CMK (cell line): ENCODE measurements at regions not wholly inside any gene's neighbourhood (a gene's known extent, or its start where the extent isn't known, plus 50 kb on each side); places are given as distances from the start of the nearest gene placed in this dataset.
A peak's percentile ranks its signal among the peaks of the same experiment; 100 is the strongest.
"Not testable (repeated sequence)": the region's sequence is repeated elsewhere in the genome, so short reads cannot be mapped to it uniquely, and the experiment has no call there.

Experiments
- DNase-seq: peaks from one replicate; pipeline ENCODE4 v3.0.0-alpha.2; 2010; ENCODE audit warnings: low read depth

GRCh38 chr17:62150471-62150870, 85.4 kb upstream of the MED13 start:
- no peak for DNase-seq

GRCh38 chr17:62149961-62150360, 84.9 kb upstream of the MED13 start:
- no peak for DNase-seq

DNA sequence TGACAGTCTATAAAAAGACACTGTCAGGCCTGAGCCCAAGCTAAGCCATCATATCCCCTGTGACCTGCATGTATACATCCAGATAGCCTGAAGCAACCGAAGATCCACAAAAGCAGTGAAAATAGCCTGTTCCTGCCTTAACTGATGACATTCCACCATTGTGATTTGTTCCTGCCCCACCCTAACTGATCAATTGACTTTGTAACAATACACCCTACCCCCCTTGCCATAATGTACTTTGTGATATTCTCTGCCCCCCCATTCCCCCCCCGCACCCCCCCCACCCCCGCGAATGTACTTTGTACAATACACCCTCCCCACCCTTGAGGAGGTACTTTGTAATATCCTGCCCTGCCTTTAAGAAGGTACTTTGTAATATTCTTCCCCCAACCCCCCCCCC, 82.2 kb upstream of the MED13 start:
- DNase-seq: no peak

DNA sequence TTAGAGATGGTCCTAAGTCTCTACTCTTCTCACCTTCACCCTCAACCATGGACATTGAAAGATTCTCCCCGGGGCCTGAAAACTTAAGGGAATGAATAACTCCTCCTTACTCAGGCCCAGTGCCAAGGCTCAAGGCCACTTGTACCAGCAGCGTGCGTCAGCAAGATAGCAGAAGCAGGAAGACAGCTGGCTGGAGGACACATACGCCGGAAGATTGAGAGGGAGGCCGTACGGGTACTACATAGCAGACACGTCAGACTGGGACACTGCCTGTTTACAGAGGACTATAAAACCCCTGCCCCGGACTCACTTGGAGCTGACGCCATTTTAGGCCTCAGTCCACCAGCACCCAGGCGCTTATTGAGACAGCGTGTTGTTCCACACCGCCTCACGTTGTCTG, 75.8 kb upstream of the MED13 start:
- peak; percentile 73 for DNase-seq

DNA sequence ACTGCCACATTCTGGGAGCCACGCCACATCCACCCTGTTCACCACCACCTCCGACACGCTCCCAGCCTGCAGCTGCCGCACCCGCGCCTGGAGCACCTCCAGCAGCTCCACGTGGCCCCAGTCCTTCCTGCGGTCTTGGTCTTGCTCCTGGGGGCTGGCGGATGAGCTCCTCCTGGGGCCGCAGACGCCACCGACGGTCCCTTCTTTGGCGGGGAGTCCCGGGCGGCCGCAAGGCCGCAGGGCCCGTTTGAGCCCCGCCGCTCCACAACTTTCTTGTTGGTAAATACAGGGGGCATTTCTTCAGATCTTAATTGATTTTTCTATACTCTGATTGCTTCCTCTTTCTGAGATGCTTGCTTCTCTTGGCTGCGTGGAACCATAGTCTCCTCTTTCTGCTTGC, 75.3 kb upstream of the MED13 start:
- DNase-seq: no peak

DNA sequence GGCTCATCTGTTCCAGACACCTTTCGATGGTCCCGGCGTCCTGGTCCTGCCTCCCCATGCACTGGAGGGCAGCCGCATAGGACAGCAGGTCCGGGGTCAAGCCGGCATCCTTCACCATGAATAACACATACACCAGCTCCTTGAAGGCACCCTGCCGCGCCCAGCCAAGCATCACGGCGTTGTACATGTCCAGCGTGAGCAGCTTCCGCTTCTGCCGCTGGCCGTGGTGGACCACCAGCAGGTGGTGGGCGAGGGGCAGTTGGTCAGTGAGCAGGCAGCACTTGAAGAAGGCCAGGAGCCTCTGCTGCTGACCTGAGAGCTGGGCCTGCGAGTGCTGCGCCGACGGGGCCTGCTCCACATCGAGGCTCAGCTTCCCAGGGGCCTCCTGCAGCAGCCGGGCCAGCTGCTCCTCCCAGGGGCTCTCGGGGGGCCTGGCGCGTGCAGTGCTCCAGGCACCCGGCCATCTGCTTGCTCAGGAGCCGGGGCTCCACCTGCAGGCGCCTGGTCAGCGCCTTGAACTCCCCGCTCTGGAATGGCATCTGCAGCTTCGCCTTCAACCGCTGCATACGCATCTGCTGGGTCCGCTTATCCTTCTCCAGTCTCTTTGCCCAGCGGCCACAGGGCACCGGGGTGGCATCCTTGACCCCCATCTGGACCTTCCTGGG, 74.7 kb upstream of the MED13 start:
- DNase-seq: not testable (repeated sequence)

DNA sequence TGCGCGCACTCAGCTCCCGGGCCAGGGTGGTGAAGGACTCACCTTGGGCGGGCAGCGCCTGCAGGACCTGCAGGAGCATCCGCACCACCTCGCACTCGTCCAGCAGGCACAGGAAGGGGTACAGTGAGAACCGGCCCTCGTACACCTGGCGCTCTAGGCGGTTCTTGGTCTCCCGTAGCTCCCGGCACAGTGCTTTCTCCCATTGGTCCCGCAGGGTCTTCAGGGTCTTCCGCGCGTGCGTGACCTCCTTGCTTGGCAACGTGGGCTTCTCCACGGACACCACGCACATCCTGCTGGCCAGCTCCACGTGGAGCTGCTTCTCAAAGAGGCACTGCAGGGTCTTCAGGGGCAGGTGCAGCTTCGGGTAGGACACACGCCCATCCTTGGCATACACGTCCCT, 74.1 kb upstream of the MED13 start:
- no peak for DNase-seq

DNA sequence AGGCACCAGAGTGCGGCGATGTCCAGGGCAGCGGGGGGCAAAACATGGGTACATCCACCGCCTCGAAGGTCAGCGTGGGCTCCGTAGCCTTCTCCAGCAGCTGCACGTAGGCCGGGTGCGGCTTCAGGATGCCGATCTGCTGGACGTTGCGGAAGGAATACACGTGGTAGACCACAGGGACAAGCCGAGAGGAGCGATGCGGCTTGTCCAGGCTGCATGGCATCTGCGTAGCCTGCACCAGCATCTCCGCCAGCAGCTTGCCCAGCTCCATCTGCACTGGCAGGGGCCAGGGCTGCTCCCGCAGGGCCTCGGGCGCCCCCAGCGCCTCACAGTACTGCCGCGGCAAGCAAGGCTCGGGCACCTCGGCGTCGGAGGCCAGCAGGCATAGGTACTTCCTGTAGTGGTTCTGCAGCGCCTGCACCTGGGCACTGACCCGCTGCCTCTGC, 73.6 kb upstream of the MED13 start:
- DNase-seq: not testable (repeated sequence)

DNA sequence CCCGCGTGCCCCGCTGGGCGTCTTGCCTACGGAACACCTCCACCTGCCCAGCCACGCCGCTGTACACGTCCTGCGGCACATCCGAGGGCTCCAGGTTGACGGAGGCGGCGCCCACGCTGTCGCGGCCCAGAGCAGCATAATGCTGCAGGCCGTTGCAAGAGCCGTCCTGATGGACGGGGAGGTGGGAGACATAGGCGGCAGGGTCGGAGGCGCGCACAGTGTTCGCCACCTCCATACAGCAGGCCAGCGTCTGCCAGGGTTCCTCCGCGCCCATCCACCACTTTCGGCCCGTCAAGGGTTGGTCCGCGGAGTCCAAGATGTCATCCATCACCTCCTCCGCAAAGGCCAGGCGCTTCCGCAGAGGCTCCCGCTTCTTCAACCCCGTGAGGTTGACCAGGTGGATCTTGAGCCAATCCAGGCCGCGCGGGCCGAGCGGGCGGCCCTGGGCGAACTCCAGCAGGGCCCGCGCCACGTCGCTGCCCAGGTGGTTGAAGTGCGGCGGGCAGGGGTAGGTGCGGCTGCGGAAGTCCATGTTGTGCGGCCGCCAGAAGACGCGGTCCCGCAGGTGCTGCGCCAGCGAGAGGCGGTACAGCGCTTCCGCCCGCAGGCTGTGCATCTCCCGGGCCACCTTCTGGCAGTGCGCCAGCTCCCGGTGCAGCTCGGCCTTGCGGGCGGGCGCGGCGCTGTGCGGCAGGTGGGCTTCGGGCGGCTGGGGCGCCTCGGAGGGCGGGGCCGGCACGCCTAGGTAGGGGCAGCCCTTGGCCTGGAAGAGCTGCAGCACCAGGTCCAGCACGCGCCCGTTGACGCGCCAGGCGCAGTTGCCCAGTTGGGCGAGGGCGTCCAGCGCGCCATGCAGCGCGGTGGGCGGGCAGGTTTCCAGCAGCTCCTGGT, 72.9 kb upstream of the MED13 start:
- not testable (repeated sequence) for DNase-seq

- not testable (repeated sequence) for DNase-seq
These were observed 72.1 kb upstream of the MED13 start for GRCh38 chr17:62137013-62137733.

DNA sequence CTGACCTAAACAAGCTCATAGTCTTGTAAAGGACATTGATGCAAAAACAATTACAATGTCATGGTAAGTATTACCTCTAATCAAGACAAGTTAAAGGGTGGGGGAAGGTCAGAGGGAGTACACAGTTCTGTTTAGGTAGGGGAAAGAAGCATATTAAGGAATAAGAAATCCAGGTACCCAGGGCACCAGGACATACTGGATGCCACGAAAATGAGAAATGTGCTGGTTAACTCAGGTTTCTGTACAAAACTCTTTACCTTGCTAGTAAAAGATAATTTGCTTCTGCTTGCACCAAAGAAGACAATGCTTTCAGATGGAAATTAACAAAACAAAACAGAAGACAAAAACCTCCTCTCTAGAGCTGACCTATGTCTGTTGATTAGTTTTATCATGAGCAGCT, 70.7 kb upstream of the MED13 start:
- no peak for DNase-seq

DNA sequence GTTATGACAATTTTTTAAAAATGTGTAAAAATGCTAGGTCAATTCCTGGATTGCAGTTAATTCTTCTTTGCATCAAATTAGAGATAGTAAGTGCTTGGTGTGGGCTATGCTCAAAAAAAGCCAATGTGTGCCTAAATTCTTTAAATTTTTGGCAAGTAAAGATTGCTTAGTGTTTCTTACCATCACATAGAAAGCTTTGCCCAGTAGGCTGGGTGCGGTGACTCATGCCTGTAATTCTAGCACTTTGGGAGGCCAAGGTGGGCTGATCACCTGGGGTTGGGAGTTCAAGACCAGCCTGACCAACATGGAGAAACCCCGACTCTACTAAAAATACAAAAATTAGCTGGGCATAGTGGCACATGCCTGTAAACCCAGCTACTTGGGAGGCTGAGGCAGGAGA, 70.0 kb upstream of the MED13 start:
- not testable (repeated sequence) for DNase-seq

- no peak for DNase-seq
These were observed 69.3 kb upstream of the MED13 start for GRCh38 chr17:62134397-62134796.

DNA sequence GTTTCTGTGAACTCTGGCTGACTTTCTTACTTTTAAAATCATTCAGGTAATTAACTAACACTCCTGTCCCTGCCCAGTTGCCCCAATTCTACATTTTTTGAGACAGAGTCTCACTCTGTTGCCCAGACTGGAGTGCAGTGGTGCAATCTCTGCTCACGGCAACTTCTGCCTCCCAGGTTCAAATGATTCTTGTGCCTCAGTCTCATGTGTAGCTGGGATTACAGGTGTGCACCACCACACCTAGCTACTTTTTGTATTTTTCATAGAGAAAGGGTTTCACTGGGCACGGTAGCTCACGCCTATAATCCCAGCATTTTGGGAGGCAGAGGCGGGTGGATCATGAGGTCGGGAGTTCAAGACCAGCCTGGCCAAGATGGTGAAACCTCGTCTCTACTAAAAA, 66.2 kb upstream of the MED13 start:
- DNase-seq: not testable (repeated sequence)

DNA sequence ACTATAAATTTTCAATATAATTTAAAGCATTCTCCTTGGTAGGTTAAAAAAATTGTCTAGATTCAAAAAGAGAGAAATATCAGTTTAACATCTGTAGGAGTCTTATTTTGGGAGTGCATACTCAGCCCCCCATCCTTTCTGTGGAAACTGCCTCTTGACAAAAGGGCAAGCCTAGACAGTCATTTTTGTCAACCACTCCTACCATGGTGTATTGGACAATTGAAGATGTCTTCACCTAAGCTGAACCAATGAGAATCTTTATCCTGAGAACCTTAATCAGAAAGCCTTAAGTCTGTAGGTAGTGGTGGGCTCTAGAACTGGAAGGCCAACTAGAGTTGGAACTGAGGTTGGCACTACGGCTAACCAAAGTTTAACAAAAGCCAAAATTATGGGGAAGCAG, 65.7 kb upstream of the MED13 start:
- no peak for DNase-seq

DNA sequence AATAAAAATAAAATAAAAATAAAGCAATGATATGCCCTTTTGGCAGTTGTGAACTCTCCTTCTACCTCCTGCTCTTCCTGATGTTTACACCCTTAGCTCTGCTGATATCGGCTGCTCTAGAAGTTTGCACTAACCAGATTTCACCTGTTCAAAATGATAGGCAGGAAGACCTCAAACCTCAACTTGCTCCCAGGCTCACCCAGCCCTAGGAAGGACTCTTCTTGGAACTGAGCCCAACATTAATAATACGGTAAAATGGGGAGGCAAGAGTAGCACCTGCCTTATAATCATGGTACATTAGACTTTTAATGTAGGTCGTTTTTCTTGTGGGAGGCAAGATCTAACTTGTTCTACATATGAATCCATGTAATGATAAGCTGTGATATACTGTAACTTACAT, 61.2 kb upstream of the MED13 start:
- no peak for DNase-seq

GRCh38 chr17:62125307-62125706, 60.2 kb upstream of the MED13 start:
- no peak for DNase-seq

- DNase-seq: no peak
These were observed 56.1 kb upstream of the MED13 start for GRCh38 chr17:62121025-62121730.

DNA sequence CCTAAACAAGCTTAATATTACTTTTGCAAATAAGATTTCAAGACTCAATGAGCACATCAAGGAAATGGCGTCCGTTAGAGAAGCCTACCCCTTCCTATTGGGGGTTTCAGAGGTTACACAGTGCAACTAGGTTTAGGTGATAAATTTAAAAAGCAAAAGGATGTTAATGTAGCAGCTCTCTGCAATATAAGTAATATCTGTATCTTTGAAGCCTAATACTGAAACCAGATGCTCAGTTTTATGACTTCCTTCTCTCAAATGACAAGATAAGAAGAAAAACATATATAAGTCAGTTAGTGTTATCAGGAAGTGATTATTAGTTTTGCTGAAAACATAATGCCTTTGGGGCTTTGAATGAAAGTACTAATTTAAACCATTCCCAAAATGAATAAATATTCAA, 54.3 kb upstream of the MED13 start:
- no peak for DNase-seq
